ENCODE measurements at regions not wholly inside any gene's neighbourhood (a gene's known extent, or its start where the extent isn't known, plus 50 kb on each side); places are given as distances from the start of the nearest gene placed in this dataset.

DNA sequence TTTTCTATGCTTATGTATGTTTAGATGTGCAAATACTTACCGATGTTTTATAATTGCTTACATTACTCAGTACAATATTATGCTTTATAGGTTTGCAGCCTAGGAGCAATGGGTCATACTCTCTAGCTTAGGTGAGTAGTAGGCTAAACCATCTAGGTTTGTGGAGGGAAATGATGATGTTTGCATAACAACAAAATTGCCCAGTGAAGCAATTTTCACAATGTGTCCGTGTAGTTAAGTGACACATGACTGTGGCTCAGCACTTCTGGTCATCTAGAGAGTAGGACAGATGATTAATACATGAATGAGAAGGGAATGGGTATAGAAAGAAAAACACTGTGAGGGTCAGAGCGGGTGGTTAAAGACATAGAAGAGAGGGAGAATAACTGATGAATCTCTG is 2116.2 kb upstream of the PIK3C3 start:
- TF ChIP-seq POLR2A (IDR thresholded peaks at IDR 0.05) (no peak), EP300 (IDR thresholded peaks at IDR 0.05) (no peak), POLR2AphosphoS5 (IDR thresholded peaks at IDR 0.05) (no peak)
- TF ChIP-seq, protein P1, sequence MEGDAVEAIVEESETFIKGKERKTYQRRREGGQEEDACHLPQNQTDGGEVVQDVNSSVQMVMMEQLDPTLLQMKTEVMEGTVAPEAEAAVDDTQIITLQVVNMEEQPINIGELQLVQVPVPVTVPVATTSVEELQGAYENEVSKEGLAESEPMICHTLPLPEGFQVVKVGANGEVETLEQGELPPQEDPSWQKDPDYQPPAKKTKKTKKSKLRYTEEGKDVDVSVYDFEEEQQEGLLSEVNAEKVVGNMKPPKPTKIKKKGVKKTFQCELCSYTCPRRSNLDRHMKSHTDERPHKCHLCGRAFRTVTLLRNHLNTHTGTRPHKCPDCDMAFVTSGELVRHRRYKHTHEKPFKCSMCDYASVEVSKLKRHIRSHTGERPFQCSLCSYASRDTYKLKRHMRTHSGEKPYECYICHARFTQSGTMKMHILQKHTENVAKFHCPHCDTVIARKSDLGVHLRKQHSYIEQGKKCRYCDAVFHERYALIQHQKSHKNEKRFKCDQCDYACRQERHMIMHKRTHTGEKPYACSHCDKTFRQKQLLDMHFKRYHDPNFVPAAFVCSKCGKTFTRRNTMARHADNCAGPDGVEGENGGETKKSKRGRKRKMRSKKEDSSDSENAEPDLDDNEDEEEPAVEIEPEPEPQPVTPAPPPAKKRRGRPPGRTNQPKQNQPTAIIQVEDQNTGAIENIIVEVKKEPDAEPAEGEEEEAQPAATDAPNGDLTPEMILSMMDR (IDR thresholded peaks at IDR 0.05) = no peak
